LoVo (cell line): ENCODE measurements at regions not wholly inside any gene's neighbourhood (a gene's known extent, or its start where the extent isn't known, plus 50 kb on each side); places are given as distances from the start of the nearest gene placed in this dataset.
"Not testable (repeated sequence)": the region's sequence is repeated elsewhere in the genome, so short reads cannot be mapped to it uniquely, and the experiment has no call there.

Experiments used
- DNase-seq: peaks from one replicate; pipeline ENCODE4 v3.0.0-alpha.2; 2016; ENCODE audit warnings: low spot score

DNA sequence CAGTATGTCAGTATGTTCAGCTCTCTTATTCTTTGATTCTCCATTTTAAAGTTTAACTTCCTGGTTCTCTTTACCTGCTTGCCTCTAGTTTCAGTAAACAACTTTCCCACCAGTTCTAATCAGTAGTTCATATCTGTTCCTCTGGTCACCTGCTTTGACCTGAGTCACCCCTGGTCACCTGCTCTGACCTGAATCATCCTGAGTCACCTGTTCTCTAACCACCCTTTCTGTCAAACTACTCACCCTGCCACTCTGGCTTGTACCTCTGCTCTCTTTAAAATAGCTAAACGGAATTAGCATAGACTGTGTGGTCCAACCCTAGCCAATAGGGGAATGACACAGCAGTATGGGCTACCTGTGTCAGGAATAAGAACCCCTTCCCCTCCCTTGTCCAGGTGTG, 62.0 kb upstream of the NREP start:
- not testable (repeated sequence) for DNase-seq

- DNase-seq: no peak
Observed at GRCh38 chr5:111813537-111813936, 56.5 kb upstream of the NREP start.

DNA sequence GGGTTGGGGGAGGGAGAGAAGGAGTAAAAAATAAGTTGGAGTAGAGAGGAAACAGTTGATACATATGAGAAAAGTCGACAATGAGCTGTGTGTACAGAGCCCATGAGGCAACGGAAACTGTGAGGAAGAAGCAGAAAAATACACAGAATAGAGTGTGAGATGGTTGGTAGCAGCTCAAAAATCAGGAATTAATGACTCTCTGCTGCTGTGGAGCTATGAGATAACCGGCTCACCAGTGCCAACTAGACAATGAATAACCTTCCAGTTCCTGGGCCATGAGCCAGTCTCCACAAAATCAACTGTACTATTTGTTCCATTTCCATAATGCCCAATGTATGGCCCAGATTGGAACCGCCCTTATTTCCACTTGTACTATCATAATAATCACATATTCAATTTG, 53.1 kb upstream of the NREP start:
- DNase-seq: no peak
